ENCODE measurements at regions not wholly inside any gene's neighbourhood (a gene's known extent, or its start where the extent isn't known, plus 50 kb on each side); places are given as distances from the start of the nearest gene placed in this dataset.

DNA sequence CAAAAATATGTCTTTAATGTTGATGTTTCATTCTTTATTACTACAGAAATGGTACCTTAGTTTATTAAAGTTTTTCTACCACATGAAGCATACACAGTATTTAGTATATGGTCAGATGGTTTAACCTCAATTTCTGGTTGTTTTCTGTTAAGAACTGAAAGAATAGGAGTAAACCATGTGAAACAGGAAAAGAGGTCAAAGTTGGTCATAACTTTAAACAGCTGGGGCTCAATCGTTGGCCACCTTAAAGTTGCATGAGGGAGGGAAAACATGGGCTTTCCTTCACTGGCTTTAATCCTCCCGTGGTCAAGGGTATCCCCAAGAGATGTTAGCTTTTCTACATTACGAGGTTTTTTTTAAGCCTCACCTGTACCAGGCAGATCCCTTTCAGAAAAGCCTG, 483.3 kb upstream of the ADAMTS5 start:
- intact Hi-C loops (cut with micrococcal nuclease), result no loop called here
- TF ChIP-seq, protein P1, sequence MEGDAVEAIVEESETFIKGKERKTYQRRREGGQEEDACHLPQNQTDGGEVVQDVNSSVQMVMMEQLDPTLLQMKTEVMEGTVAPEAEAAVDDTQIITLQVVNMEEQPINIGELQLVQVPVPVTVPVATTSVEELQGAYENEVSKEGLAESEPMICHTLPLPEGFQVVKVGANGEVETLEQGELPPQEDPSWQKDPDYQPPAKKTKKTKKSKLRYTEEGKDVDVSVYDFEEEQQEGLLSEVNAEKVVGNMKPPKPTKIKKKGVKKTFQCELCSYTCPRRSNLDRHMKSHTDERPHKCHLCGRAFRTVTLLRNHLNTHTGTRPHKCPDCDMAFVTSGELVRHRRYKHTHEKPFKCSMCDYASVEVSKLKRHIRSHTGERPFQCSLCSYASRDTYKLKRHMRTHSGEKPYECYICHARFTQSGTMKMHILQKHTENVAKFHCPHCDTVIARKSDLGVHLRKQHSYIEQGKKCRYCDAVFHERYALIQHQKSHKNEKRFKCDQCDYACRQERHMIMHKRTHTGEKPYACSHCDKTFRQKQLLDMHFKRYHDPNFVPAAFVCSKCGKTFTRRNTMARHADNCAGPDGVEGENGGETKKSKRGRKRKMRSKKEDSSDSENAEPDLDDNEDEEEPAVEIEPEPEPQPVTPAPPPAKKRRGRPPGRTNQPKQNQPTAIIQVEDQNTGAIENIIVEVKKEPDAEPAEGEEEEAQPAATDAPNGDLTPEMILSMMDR (IDR thresholded peaks at IDR 0.05; ENCODE audit: unreplicated experiment), result no peak
- CTCF ChIA-PET, result interaction anchor here (0.6 kb wide), 1 partner anchor 1614 kb away, joined by 4 read pairs; no protein-coding TSS in a partner anchor

DNA sequence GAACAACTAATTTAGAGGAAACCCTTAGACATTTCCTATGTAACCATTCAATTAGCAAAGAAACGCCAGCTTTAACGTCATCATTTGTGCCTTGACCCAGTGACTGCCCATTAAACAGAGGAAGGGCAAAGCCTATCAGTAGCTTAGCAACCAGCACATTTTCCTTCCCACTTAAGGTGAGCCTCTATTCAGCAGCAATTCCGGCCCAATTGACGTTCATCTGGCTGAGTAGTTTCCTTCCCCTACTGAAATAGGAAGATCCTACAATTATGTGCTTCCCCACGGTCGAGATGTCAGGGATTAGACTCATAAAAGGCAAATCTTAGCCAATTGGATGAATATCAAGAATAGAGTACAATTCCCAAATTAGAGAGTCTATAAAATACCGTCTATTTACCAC, 482.1 kb upstream of the ADAMTS5 start:
- Mint-ChIP-seq H3K27ac (ENCODE audit: low read depth, unreplicated experiment) (no peak overlapping the region), H3K27me3 (ENCODE audit: insufficient read depth, unreplicated experiment) (no peaks in the 10 kb centered on the region), H3K36me3 (ENCODE audit: insufficient read depth, unreplicated experiment) (no peaks in the 10 kb centered on the region), H3K4me3 (ENCODE audit: unreplicated experiment) (no peak overlapping the region), H3K4me1 (ENCODE audit: insufficient read depth, unreplicated experiment) (no peaks in the 10 kb centered on the region), H3K9me3 (ENCODE audit: unreplicated experiment) (no peaks in the 10 kb centered on the region)
- TF ChIP-seq, protein P1 (IDR thresholded peaks at IDR 0.05; ENCODE audit: unreplicated experiment), result no peak
- ChIA-PET POLR2A (no interaction called here), CTCF (no interaction called here)
- no peak for DNase-seq (ENCODE audit: unreplicated experiment)
- intact Hi-C loops (cut with micrococcal nuclease), result no loop called here
- BruUV-seq (replicated peaks), result no TSS peak

More for the DNA sequence above, 483.3 kb upstream of the ADAMTS5 start:
- Mint-ChIP-seq H3K27me3 (ENCODE audit: insufficient read depth, unreplicated experiment) (no peaks in the 10 kb centered on the region), H3K27ac (ENCODE audit: low read depth, unreplicated experiment) (no peak overlapping the region), H3K9me3 (ENCODE audit: unreplicated experiment) (no peaks in the 10 kb centered on the region), H3K4me1 (ENCODE audit: insufficient read depth, unreplicated experiment) (no peaks in the 10 kb centered on the region), H3K4me3 (ENCODE audit: unreplicated experiment) (no peak overlapping the region), H3K36me3 (ENCODE audit: insufficient read depth, unreplicated experiment) (no peaks in the 10 kb centered on the region)
- BruUV-seq (replicated peaks), result no TSS peak
- POLR2A ChIA-PET, result no interaction called here
- no peak for DNase-seq (ENCODE audit: unreplicated experiment)

DNA sequence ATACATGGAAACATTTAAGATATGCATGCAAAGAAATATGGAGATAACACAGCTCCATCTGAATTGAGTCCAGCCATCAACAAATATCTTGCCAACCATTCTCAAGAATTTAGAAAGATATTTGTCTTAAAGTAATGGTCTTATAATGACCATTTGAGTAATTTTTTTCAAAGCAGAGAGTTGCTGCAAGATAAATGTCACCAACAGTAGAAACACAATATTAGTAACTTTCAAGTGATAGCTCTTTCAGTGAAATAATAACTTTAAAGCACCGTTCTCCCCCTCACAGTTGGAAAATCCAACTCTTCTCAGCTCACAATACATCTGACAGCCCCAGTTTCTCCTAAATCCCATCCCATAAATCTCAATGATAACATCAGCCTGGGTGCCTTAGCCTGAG, 481.0 kb upstream of the ADAMTS5 start:
- H3K27ac Mint-ChIP-seq (ENCODE audit: low read depth, unreplicated experiment), result no peak overlapping the region
- no peaks in the 10 kb centered on the region for H3K4me1 Mint-ChIP-seq (ENCODE audit: insufficient read depth, unreplicated experiment)
- BruUV-seq (replicated peaks), result no TSS peak
- TF ChIP-seq, protein P1 (IDR thresholded peaks at IDR 0.05; ENCODE audit: unreplicated experiment), result no peak
- intact Hi-C loops (cut with micrococcal nuclease), result no loop called here
- CTCF ChIA-PET, result interaction anchor here (0.7 kb wide), 1 partner anchor 116 kb away, joined by 3 read pairs; no protein-coding TSS in a partner anchor
- no peak overlapping the region for H3K4me3 Mint-ChIP-seq (ENCODE audit: unreplicated experiment)
- no peak for DNase-seq (ENCODE audit: unreplicated experiment)
- POLR2A ChIA-PET, result no interaction called here
- H3K9me3 Mint-ChIP-seq (ENCODE audit: unreplicated experiment), result no peaks in the 10 kb centered on the region
- no peaks in the 10 kb centered on the region for H3K36me3 Mint-ChIP-seq (ENCODE audit: insufficient read depth, unreplicated experiment)
- no peaks in the 10 kb centered on the region for H3K27me3 Mint-ChIP-seq (ENCODE audit: insufficient read depth, unreplicated experiment)

DNA sequence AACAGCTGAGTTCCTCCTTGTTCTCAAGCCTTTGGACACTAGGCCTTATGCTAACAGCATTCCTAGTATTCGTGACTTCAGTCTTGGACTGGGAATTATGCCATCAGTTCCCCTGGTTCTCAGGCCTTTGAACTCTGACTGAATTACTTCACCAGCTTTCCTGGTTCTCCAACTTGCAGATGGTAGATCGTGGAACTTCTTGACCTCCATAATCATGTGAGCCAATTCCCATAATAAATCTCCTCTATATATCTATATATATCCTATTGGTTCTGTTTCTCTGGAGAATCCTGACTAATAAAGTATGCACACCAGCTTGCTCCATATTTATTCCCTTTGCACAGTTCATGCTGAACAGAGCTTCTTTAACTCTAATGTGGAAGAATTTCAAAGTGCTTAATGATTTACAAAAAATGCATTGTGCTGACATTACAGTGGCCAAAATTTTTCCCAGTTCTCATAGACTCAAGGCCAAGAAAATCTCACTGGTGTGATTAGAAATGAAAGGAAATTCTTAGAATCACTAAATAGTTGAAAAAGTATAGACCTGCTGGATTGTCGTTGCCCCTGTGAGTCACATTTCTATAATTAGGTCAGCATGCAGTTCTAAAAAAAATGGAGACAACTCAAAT, 462.9 kb upstream of the ADAMTS5 start:
- Mint-ChIP-seq H3K4me1 (ENCODE audit: insufficient read depth, unreplicated experiment) (peaks cover 18% of the 10 kb centered on the region), H3K27ac (ENCODE audit: low read depth, unreplicated experiment) (no peak overlapping the region), H3K36me3 (ENCODE audit: insufficient read depth, unreplicated experiment) (no peaks in the 10 kb centered on the region), H3K9me3 (ENCODE audit: unreplicated experiment) (no peaks in the 10 kb centered on the region), H3K27me3 (ENCODE audit: insufficient read depth, unreplicated experiment) (no peaks in the 10 kb centered on the region), H3K4me3 (ENCODE audit: unreplicated experiment) (no peak overlapping the region)
- CTCF ChIA-PET, result no interaction called here
- no TSS peak for BruUV-seq (replicated peaks)
- POLR2A ChIA-PET, result interaction anchor here (0.5 kb wide), 1 partner anchor 215 kb away, joined by 3 read pairs; no protein-coding TSS in a partner anchor
- TF ChIP-seq, protein P1 (IDR thresholded peaks at IDR 0.05; ENCODE audit: unreplicated experiment), result no peak
- no peak for DNase-seq (ENCODE audit: unreplicated experiment)
- intact Hi-C loops (cut with micrococcal nuclease), result no loop called here

Data from MCF 10A (cell line).